IgD-negative memory B cell (primary cell): ENCODE measurements at regions not wholly inside any gene's neighbourhood (a gene's known extent, or its start where the extent isn't known, plus 50 kb on each side); places are given as distances from the start of the nearest gene placed in this dataset.

Source experiments
- H3K27ac Mint-ChIP-seq, 3 donors: one replicate each; pipeline ENCODE4 v1.8.0; 2020 to 2022; ENCODE audit warnings: mild to moderate bottlenecking in 3 of 3, mixed read lengths in 3 of 3, moderate library complexity in 1 of 3
- H3K27me3 Mint-ChIP-seq: one replicate; pipeline ENCODE4 v1.8.0; 2021; ENCODE audit warnings: mixed read lengths
- H3K36me3 Mint-ChIP-seq: one replicate; pipeline ENCODE4 v1.8.0; 2020; ENCODE audit warnings: mild to moderate bottlenecking, mixed read lengths
- H3K4me1 Mint-ChIP-seq, 3 donors: one replicate each; pipeline ENCODE4 v1.8.0; 2020 to 2022; ENCODE audit warnings: mixed read lengths in 3 of 3, mild to moderate bottlenecking in 1 of 3
- H3K4me3 Mint-ChIP-seq, 4 donors: one replicate each; pipeline ENCODE4 v1.8.0; 2020 to 2022; ENCODE audit warnings: mild to moderate bottlenecking in 4 of 4, mixed read lengths in 4 of 4, moderate library complexity in 3 of 4
- H3K9me3 Mint-ChIP-seq, 3 donors: one replicate each; pipeline ENCODE4 v1.8.0; 2020 to 2021; ENCODE audit warnings: mixed read lengths in 3 of 3, mild to moderate bottlenecking in 1 of 3

- Mint-ChIP-seq H3K4me1 (no peaks in the 10 kb centered on the region), H3K27ac (no peak overlapping the region), H3K36me3 (peaks cover 5% of the 10 kb centered on the region), H3K9me3 (peaks cover 2 to 8% (median 3%) of the 10 kb centered on the region in 3 donors), H3K27me3 (peaks cover 7% of the 10 kb centered on the region), H3K4me3 (no peak overlapping the region)
Observed at GRCh38 chr3:5441401-5441800, 253.9 kb downstream of the EDEM1 start.

DNA sequence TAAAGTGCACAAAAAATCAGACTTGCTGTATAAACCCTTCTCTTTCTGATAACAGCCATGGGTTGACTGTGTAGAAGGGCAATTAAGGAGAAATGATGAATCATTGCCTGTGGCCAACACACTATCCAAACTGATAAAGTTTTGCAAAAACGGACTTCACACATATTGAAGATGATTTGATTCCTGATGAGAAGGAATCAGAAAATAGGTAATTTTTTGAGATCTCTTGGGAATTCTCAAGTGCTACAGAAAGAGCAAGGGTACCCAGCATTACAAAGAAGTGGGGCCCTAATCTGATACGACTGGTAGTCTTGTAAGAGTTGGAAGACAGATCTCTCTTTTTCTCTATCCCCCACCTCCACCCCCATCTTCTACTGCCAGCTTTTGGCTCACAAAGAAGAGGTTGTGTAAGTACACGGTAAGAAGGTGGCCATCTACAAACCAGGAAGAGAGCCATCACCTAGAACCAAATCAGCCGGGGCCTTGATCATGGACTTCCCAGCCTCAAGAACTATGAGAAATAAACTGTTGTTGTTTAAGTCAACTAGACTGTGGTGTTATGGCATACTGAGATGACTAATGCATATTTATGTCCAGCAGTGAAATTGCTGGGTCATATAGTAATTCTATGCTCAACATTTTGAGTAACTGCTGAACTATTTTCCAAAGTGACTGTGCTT, 254.7 kb downstream of the EDEM1 start:
- Mint-ChIP-seq H3K27me3 (peaks cover 7% of the 10 kb centered on the region), H3K4me1 (no peaks in the 10 kb centered on the region), H3K9me3 (peaks cover 2 to 8% (median 3%) of the 10 kb centered on the region in 3 donors), H3K27ac (no peak overlapping the region), H3K36me3 (peaks cover 5% of the 10 kb centered on the region), H3K4me3 (no peak overlapping the region)

DNA sequence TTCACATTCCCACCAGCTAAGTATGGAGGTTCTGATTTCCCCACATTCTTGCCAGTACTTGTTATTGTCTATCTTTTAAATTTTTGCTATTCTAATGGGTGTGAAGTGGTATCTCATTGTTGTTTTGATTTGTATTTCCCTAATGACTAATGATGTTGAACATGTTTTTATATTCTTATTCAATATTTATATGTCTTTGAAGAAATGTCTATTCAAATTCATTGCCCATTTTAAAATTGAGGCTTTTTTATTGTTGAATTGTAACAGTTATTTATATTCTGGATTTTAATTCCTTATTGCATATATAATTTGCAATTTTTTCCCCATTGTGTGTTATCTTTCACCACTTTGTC, 255.3 kb downstream of the EDEM1 start:
- Mint-ChIP-seq H3K27ac (no peak overlapping the region), H3K4me1 (no peaks in the 10 kb centered on the region), H3K27me3 (peaks cover 5% of the 10 kb centered on the region), H3K4me3 (no peak overlapping the region), H3K36me3 (peaks cover 5% of the 10 kb centered on the region), H3K9me3 (peaks cover 2 to 8% (median 3%) of the 10 kb centered on the region in 3 donors)

DNA sequence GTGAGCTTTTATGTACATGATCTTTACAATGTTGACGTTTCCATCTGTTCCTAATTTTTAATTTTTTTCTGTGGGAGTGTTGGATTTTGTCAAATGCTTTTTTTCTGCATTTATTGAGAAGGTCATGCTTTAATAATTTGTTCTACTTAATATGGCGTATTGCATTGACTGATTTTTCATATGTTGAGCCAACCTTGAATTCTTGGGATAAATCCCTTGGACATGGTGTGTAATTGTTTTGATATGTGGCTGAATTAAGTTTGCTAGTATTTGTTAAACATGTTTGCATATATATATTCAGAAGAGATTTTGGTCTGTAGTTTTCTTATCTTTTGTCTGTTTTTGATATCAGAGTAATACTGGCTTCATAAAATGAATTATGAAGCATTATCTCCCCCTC, 256.7 kb downstream of the EDEM1 start:
- H3K27ac Mint-ChIP-seq: no peak overlapping the region
- peaks cover 5% of the 10 kb centered on the region for H3K36me3 Mint-ChIP-seq
- peaks cover 3% of the 10 kb centered on the region for H3K27me3 Mint-ChIP-seq
- peaks cover 2 to 8% (median 3%) of the 10 kb centered on the region in 3 donors for H3K9me3 Mint-ChIP-seq
- no peaks in the 10 kb centered on the region for H3K4me1 Mint-ChIP-seq
- no peak overlapping the region for H3K4me3 Mint-ChIP-seq

- peaks cover 2 to 8% (median 3%) of the 10 kb centered on the region in 3 donors for H3K9me3 Mint-ChIP-seq
- peaks cover 7% of the 10 kb centered on the region for H3K36me3 Mint-ChIP-seq
- H3K4me3 Mint-ChIP-seq: no peak overlapping the region
- H3K27me3 Mint-ChIP-seq: peaks cover 3% of the 10 kb centered on the region
- H3K27ac Mint-ChIP-seq: no peak overlapping the region
- H3K4me1 Mint-ChIP-seq: no peaks in the 10 kb centered on the region
Observed at GRCh38 chr3:5445676-5446201, 258.2 kb downstream of the EDEM1 start.

DNA sequence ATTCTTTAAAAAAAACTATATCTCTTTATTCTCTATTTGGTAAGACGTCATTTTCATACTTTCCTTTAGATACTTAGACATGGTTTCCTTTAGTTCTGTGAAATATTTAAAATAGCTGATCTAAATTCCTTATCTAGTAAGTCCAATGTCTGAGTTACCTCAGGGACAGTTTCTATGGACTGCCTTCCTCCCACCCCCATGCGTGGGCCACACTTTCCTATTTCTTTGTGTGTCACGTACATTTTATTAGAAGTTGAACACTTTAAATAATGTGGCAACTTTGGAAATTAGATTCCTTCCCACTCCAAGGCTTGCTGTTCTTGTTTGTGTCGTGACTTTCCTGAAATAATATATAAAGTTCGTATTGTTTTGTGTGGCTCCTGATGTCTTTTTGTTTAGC, 260.7 kb downstream of the EDEM1 start:
- Mint-ChIP-seq H3K27ac (no peak overlapping the region), H3K9me3 (peaks cover 2 to 8% (median 3%) of the 10 kb centered on the region in 3 donors), H3K4me3 (no peak overlapping the region), H3K4me1 (no peaks in the 10 kb centered on the region), H3K36me3 (peaks cover 4% of the 10 kb centered on the region), H3K27me3 (peaks cover 3% of the 10 kb centered on the region)

DNA sequence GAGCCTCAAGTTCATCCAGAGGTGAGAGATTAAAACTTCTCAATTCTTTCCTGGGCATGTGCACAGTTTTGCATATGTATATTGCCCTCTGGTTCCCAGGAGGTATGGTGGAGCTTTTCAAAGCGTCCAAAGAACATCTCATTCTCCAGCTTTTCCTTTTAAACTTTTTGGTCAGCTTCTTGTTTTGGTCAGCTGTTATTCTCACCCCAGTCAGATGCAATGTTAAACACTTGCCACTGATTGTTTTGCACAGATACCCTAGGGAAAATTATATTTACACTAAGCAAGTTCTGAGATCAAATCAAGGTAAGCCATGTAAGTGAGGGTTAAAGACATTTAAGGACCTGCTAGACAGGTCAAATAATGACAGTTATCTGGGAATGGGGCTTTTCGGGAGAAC, 261.3 kb downstream of the EDEM1 start:
- Mint-ChIP-seq H3K36me3 (peaks cover 4% of the 10 kb centered on the region), H3K4me1 (no peaks in the 10 kb centered on the region), H3K4me3 (no peak overlapping the region), H3K9me3 (peaks cover 0 to 7% (median 3%) of the 10 kb centered on the region in 3 donors), H3K27me3 (peaks cover 3% of the 10 kb centered on the region), H3K27ac (no peak overlapping the region)

- Mint-ChIP-seq H3K9me3 (peaks cover 0 to 1% (median 0%) of the 10 kb centered on the region in 3 donors), H3K27ac (no peak overlapping the region), H3K4me3 (no peak overlapping the region)
Observed at GRCh38 chr3:5456199-5456598, 268.7 kb downstream of the EDEM1 start.

GRCh38 chr3:5458526-5458925, 271.0 kb downstream of the EDEM1 start:
- peaks cover 0 to 1% (median 0%) of the 10 kb centered on the region in 3 donors for H3K9me3 Mint-ChIP-seq
- H3K27me3 Mint-ChIP-seq: no peaks in the 10 kb centered on the region
- H3K4me3 Mint-ChIP-seq: no peak overlapping the region
- no peak overlapping the region for H3K27ac Mint-ChIP-seq
- H3K4me1 Mint-ChIP-seq: no peaks in the 10 kb centered on the region
- no peaks in the 10 kb centered on the region for H3K36me3 Mint-ChIP-seq

More at GRCh38 chr3:5456199-5456598, 268.7 kb downstream of the EDEM1 start:
- H3K36me3 Mint-ChIP-seq: no peaks in the 10 kb centered on the region
- H3K4me1 Mint-ChIP-seq: no peaks in the 10 kb centered on the region
- H3K27me3 Mint-ChIP-seq: no peaks in the 10 kb centered on the region

- H3K27me3 Mint-ChIP-seq: peaks cover 7% of the 10 kb centered on the region
- no peaks in the 10 kb centered on the region for H3K36me3 Mint-ChIP-seq
- H3K4me1 Mint-ChIP-seq: no peaks in the 10 kb centered on the region
- H3K4me3 Mint-ChIP-seq: no peak overlapping the region
- H3K27ac Mint-ChIP-seq: no peak overlapping the region
- H3K9me3 Mint-ChIP-seq: peaks cover 0 to 1% (median 0%) of the 10 kb centered on the region in 3 donors
Observed at GRCh38 chr3:5462086-5462485, 274.6 kb downstream of the EDEM1 start.

- no peak overlapping the region for H3K27ac Mint-ChIP-seq
Observed at GRCh38 chr3:5463991-5464390, 276.5 kb downstream of the EDEM1 start.

GRCh38 chr3:5464649-5465048, 277.1 kb downstream of the EDEM1 start:
- H3K36me3 Mint-ChIP-seq: no peaks in the 10 kb centered on the region
- H3K9me3 Mint-ChIP-seq: no peaks in the 10 kb centered on the region
- peaks cover 0 to 2% (median 0%) of the 10 kb centered on the region in 3 donors for H3K4me1 Mint-ChIP-seq
- H3K27me3 Mint-ChIP-seq: peaks cover 7% of the 10 kb centered on the region
- H3K4me3 Mint-ChIP-seq: no peak overlapping the region
- no peak overlapping the region for H3K27ac Mint-ChIP-seq

More at GRCh38 chr3:5463991-5464390, 276.5 kb downstream of the EDEM1 start:
- H3K4me1 Mint-ChIP-seq: peaks cover 0 to 2% (median 0%) of the 10 kb centered on the region in 3 donors
- H3K27me3 Mint-ChIP-seq: peaks cover 7% of the 10 kb centered on the region
- no peaks in the 10 kb centered on the region for H3K9me3 Mint-ChIP-seq
- no peak overlapping the region for H3K4me3 Mint-ChIP-seq
- H3K36me3 Mint-ChIP-seq: no peaks in the 10 kb centered on the region

GRCh38 chr3:5465183-5465582, 277.7 kb downstream of the EDEM1 start:
- Mint-ChIP-seq H3K36me3 (no peaks in the 10 kb centered on the region), H3K27ac (no peak overlapping the region), H3K9me3 (no peaks in the 10 kb centered on the region), H3K4me1 (peaks cover 0 to 2% (median 0%) of the 10 kb centered on the region in 3 donors), H3K4me3 (no peak overlapping the region), H3K27me3 (peaks cover 7% of the 10 kb centered on the region)

- H3K27ac Mint-ChIP-seq: no peak overlapping the region
- no peaks in the 10 kb centered on the region for H3K36me3 Mint-ChIP-seq
- no peaks in the 10 kb centered on the region for H3K9me3 Mint-ChIP-seq
- no peak overlapping the region for H3K4me3 Mint-ChIP-seq
- peaks cover 0 to 2% (median 0%) of the 10 kb centered on the region in 3 donors for H3K4me1 Mint-ChIP-seq
- H3K27me3 Mint-ChIP-seq: peaks cover 7% of the 10 kb centered on the region
Observed at GRCh38 chr3:5466065-5466464, 278.6 kb downstream of the EDEM1 start.

DNA sequence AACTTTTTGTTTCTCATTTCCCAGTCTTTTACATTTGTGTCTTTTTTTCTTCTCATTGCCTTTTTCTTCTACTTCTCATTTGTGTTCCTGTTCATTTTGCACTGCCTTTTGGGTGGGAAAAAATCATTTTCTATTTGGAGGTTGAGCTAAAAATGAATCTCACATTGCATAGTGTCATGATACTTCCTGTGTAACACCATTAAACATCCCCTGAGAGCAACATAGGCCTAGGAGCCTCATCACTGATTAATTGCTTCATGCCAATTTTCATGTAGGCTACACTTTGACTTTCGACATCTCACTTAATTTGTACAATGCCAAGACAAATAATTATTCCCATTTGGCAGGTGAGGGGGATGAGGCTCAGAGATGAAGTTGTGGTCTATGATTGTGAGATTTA, 279.2 kb downstream of the EDEM1 start:
- Mint-ChIP-seq H3K4me3 (no peak overlapping the region), H3K36me3 (no peaks in the 10 kb centered on the region), H3K27ac (no peak overlapping the region), H3K9me3 (no peaks in the 10 kb centered on the region), H3K27me3 (peaks cover 7% of the 10 kb centered on the region), H3K4me1 (peaks cover 0 to 2% (median 0%) of the 10 kb centered on the region in 3 donors)

- Mint-ChIP-seq H3K4me3 (no peak overlapping the region), H3K27ac (no peak overlapping the region), H3K4me1 (peaks cover 0 to 2% (median 0%) of the 10 kb centered on the region in 3 donors), H3K9me3 (peaks cover 0 to 3% (median 0%) of the 10 kb centered on the region in 3 donors), H3K36me3 (no peaks in the 10 kb centered on the region), H3K27me3 (no peaks in the 10 kb centered on the region)
Observed at GRCh38 chr3:5473471-5473870, 286.0 kb downstream of the EDEM1 start.
